Esophagus squamous epithelium (tissue), 4 donors: ENCODE measurements at regions not wholly inside any gene's neighbourhood (a gene's known extent, or its start where the extent isn't known, plus 50 kb on each side); places are given as distances from the start of the nearest gene placed in this dataset.

Experiments
- CTCF ChIP-seq, 6 experiments: fragments of 450-650 bp in 4 of 6; fragments of 200-600 bp in 2 of 6; sonication (generic) in 2 of 6; IDR thresholded peaks; one replicate each; pipeline ENCODE4 v1.5.1; 2016 to 2019; ENCODE audit warnings: antibody characterized with exemption in 6 of 6, mild to moderate bottlenecking in 4 of 6, moderate library complexity in 4 of 6
- POLR2A ChIP-seq, 4 donors: fragments of 450-650 bp; IDR thresholded peaks; one replicate each; pipeline ENCODE4 v1.6.1; 2017; ENCODE audit warnings: antibody characterized with exemption in 4 of 4, mild to moderate bottlenecking in 4 of 4, moderate library complexity in 3 of 4

GRCh38 chr13:80977168-80977567, 636.2 kb upstream of the SPRY2 start:
- TF ChIP-seq CTCF (IDR thresholded peaks at IDR 0.05) (no peak), POLR2A (IDR thresholded peaks at IDR 0.05) (no peak)
